Fibroblast of skin of back (primary cell): ENCODE measurements at regions not wholly inside any gene's neighbourhood (a gene's known extent, or its start where the extent isn't known, plus 50 kb on each side); places are given as distances from the start of the nearest gene placed in this dataset.
"Not testable (repeated sequence)": the region's sequence is repeated elsewhere in the genome, so short reads cannot be mapped to it uniquely, and the experiment has no call there.

Source experiments
- DNase-seq: peaks from one replicate; pipeline ENCODE4 v3.0.0-alpha.2; 2013

DNA sequence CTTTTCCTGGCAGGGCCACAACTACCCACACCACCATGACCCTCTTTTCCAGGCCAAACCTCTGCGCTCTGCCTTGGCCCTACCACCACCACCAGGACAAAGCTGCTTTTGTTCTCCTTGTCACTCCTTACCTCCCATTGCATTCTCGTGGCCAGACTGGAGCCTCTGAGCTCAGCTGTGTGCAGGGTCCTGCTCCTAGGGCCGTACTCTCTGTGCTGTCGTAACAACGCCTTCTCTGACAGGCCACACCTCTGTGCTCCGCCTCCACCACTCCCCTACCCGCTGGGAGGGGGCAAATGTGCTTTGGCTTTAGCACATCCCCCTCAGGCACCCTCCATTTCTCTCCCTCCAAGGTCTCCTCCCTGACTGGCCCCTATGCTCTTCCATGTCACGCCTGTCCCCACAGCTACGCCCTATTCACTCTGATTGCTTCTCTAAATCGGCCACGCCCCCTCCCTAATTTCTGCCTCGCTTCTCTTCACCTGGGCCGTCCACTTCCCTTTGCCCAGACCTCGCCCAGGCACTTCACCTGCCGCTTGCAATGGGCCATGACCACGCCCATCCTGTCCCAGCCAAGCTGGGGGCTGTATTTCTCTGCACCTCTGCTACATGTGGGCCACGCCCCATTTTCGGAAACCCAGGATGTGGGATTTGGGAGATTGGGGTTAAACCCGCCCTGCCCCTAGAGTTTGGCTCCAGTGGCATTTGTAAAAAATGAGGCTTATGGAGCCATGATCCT lies 472.3 kb downstream of the KLF12 start:
- DNase-seq: no peak

DNA sequence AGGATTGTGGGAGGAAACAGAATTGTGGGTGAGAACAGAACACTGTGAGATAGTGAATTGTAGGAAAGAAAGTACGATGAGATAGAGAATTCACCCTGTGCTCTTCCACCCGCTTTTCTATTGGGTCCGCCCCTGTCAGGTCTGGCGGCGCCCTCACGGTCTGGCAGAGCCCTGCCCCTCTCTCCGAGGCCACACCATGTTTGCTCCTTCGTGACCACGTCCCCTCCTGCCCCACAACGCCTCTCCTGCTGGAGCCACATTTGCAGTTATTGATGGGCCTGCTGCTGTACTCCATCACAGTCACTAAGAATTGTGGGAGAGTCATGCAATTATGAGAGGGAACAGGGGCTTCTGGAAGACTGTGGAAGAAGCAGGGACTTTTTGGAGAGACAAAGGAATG lies 473.1 kb downstream of the KLF12 start:
- no peak for DNase-seq

DNA sequence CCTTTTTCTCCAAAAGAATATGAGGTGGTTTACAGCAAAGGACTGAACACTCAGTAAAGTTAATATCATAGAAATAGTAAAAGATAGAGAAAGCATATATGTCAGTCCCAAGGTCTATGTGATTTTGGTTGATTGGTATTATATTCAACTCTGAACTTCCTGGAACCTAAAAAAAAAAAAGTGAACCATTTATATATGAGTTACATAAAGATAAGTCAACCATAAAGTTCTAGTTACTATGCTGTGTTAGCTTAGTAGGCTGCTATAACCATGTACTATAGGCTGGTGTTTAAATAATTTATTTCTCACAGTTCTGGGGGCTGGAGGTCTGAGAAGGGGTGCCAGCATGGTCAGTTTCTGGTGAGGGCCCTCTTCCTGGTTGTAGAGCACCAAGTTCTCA lies 475.6 kb downstream of the KLF12 start:
- no peak for DNase-seq

DNA sequence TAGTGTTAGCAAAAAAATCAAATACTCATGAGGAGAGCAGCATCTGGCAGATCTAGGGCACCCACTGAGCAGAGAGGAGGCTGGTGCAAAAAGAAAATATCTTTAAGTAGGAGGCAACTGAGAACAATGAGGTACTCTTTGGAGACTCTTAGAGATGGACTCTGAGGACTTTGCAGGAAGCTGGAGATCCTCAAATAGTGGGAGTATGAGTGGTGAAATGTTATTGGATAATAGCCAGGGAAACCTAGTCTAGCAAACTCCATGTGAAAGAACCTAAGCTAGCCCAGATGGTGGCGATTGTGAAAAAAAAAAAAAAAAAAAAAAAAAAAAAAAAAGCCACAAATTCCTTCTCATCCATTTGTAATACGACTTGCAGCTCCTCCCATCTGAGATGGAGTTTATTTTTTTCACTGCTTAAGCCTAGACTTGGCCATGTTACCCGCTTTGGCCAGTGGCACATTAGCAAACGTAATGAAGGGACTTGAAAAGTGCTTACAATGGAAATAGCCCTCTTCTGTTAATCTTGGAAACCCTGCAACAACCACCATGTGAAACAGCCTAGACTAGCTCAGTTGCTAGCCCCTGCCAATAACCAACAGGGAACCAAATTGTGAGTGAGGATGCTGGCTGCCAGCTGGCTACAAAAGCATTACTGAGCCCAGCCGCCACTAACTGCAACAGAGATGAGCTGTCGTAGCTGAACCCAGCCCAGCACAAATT lies 476.2 kb downstream of the KLF12 start:
- DNase-seq: peak; percentile 25

DNA sequence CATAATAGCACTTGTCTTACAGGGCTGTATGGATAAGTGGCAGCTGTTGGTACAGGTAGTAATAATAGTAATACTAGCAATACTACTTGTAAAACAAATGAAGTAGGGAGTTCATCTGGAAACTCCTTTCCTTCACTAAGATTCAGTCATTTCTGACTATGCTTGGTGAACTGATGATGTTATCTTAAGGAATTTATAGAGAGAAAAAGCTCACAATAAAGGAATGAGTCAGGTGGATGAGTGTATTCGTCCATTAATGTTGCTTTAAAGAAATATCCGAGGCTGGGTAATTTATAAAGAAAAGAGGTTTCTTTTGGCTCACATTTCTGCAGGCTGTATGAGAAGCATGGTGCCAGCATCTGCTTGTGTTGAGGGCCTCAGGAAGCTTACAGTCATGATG lies 477.3 kb downstream of the KLF12 start:
- DNase-seq: peak; percentile 30

DNA sequence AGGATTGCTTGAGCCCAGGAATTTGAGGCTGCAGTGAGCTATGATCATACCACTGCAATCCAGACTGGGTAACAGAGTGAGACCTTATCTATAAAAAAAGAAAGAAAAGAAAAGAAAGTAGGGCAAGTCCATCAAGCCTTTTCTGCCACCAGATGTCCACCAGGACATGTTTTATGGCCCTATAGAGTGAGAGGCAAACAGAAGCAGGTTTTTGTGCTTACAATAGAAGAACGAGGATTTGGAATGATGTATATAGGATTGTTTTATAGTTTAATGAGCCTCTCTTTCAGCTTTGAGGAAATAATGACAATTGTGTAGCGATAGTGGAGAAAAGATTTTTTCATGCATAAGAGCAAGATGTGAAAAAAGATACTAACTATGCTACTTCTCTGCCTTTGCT lies 480.5 kb downstream of the KLF12 start:
- no peak for DNase-seq

DNA sequence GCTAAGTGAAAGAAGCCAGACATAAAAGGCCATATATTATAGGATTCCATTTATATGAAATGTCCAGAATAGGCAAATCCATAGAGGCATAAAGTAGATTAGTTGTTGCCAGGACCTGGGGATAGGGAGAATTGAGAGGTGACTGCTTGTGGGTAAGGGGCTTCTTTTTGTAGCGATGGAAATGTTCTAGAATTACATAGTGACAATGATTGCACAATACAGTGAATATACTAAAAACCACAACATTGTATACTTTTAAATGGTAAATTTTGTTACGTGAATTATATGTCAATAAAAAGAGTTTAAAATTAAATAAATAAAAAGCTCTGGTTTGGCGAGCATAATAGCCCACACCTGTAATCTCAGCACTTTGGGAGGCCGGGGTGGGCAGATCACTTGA lies 486.8 kb downstream of the KLF12 start:
- no peak for DNase-seq

DNA sequence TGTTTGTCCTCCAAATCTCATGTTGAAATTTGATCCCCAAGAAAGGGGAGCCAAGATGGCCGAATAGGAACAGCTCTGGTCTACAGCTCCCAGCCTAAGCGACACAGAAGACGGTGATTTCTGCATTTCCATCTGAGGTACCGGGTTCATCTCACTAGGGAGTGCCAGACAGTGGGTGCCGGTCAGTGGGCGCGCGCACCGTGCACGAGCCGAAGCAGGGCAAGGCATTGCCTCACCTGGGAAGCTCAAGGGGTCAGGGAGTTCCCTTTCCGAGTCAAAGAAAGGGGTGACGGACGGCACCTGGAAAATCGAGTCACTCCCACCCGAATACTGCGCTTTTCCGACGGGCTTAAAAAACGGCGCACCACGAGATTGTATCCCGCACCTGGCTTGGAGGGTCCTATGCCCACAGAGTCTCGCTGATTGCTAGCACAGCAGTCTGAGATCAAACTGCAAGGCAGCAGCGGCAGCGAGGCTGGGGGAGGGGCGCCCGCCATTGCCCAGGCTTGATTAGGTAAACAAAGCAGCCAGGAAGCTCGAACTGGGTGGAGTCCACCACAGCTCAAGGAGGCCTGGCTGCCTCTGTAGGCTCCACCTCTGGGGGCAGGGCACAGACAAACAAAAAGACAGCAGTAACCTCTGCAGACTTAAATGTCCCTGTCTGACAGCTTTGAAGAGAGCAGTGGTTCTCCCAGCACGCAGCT lies 493.6 kb downstream of the KLF12 start:
- DNase-seq: not testable (repeated sequence)

DNA sequence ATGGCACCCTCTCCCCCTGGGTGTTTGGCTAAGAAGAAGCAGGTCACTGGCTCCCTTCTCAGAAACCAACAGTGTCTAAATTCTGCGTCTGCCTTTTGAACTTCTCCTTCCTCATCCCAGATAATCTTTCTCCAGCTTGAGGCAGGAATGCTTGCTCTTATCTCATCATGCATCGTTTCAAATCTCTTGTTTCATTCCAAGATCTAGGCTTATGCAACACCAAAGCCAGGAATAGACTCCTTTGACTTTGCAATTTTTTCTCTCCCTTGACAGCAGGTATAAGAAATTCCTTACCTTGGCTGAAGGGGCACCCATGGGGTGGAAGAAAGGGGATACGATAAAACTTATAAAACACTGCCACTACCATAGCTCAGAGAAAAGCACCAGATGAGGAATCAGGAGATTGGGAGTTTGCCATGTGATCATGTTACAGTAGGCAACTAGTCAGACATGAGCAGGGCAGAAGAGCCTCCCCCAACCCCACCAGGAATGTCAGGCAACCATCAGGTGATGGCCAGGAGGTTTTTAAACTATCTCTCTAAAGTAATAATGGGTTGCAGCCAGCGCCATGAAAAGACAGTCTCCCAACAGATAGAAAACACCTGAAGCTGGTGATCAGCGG lies 498.9 kb downstream of the KLF12 start:
- no peak for DNase-seq

DNA sequence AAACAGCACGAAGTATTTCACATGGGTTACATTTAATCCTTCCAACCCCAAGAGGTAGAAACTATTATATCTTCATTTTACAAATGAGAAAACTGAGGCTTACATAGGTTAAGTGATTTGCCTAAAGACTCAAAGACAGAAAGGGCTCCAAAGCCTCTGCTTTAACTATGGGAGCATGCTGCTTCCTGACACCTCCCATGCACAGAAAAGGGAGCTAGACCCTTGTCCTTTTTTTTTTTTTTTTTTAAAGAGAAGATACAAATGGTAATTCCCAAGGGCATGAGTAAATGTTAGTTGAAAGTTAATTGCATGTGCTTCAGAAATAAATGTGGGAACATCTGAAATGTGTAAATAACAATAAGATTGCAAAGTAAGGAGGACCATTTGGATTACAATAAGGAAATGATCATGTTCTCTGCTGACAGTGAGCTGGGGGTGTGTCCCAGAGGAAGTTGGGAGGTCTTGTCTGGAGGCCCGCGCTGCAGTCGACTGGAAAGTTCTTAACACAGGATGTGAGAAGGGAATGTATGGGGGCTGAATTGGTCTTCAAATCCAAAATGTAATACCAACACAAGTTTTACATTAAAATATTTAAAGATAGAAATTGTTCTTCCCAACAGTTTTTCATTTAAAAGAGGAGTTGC lies 500.3 kb downstream of the KLF12 start:
- no peak for DNase-seq

DNA sequence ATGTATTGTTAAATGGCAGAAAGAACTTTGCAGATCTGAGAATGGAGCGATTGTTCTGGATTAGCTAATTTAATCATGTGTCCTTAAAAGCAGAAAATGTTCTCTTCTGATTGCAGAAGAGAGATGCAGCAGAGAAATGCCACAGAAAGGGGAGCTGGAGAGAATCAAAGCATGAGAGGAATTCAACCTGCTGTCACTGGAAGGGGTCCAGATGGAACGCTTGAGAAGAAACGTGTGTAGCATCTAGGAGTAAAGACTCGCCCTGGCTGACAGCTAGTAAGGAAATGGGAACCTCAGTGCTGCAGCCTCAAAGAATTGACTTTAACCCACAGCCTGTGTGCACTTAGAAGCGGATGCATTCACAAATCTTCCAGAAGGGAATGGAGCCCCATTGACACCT lies 502.8 kb downstream of the KLF12 start:
- DNase-seq: no peak

DNA sequence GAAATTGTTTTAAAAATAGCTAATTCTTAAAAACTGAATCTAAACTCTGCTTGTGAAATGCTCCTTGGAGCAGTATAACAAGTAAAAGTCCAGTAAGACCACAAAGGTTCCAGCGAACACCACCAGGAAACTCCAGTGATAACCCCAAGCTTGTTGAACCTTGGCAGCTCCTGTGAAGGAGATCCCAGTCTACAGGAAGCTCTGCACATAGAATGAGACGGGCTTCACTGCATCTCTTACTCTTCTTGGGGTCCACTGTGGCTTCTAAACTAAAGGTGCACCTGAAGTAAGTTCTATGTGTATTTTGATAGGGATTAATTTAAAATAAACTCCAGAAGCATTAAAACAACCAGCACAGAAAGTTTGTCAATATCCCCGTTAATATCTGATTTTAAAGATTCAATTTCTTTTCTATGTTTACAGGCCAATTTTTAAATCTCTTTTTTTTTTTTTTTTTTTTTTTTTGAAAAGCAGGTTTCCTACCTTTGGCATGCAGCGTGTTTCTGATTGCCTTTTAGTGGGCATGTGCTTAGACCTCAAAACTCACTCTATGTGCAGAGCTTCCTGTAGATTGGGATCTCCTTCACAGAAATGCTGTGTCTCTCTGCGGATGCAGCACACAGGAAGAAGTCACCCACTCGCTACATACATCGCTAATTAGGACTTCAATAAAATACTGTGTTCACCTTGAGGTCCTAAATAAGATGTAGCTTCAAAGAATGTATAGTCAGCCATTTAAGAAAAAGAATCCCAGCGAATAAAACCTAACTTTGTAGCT lies 508.5 kb downstream of the KLF12 start:
- DNase-seq: no peak

DNA sequence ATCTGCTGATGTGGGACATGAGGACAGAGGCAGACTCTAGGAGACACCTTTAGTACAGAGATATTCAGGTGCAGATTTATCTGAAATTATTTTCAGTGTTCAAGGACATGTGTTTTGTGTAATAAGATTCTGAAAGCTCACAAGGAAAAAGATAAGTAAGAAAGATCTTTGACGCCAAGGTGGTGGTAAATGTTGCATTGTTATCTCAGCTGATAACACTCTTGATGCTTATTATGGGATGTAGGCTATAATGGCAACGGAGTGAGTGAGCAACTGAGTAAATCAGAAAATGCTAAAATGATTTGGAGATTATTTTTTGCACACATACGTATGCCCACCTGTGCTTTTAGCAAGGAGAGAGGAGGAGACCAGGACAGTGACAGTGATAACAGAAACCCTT lies 510.9 kb downstream of the KLF12 start:
- DNase-seq: no peak

DNA sequence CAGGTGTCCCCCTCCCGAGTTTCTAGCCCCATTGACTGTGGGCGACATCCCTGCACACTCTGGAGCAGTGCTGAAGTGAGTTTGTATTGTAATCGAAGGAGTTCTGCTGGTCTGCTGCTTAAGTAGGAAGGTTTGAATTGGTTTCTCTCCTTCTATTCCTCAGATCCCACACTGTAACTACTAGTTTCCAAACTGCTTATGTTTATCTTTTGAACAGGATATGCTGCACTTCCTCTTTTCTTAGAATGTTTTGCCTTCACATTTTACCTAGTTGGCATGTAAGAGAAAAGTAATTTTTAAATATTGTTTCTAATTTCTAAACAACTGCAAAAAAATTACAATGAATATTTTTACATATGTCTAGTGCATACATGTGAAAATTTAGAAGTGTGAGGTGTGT lies 511.8 kb downstream of the KLF12 start:
- no peak for DNase-seq

DNA sequence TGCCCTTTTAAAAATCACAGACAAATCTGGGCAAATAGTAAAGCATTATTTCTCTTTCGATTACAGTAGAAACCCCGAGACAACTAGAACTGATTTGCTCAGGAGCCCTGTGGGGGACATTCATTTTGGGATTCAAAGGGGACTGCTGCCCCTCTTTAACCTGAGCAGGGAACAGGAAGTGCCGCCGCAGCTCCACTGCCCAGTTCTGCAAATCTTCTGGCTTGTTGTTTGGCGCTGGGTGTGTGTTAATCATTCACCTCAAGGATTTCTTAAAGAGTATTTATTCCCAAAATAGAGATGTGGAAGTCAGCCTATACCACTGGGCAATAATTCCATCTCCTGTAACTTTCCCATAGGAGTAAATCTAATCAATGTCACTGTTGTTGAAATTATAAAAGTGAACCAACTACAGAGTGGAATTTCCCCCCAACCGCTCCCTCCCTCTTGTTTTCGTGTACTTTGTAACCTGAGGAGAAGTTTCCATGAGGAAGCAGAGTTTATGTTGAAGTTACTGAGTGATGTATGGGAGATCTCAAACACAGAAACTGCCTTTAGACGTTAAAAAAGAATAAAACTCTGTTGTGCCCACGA lies 515.8 kb downstream of the KLF12 start:
- no peak for DNase-seq

DNA sequence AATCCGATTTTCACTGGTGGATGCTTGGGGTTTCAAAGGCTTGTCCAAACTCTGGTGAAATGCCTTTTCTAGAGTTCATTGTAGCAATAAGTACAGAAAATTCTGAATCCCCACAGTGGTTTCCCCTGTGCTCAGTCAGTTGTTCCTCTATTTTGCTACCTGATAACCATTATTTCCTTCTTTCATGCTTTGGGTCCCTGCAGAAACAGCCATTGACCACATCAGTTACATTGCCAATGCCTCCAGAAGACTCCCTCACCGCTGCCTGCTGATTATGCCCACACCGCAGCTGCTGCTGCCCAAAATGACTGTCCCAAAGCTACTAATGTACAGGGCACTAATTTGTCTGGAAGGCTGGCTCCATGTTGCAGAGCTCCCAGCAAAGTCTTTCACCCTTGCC lies 517.3 kb downstream of the KLF12 start:
- DNase-seq: no peak

DNA sequence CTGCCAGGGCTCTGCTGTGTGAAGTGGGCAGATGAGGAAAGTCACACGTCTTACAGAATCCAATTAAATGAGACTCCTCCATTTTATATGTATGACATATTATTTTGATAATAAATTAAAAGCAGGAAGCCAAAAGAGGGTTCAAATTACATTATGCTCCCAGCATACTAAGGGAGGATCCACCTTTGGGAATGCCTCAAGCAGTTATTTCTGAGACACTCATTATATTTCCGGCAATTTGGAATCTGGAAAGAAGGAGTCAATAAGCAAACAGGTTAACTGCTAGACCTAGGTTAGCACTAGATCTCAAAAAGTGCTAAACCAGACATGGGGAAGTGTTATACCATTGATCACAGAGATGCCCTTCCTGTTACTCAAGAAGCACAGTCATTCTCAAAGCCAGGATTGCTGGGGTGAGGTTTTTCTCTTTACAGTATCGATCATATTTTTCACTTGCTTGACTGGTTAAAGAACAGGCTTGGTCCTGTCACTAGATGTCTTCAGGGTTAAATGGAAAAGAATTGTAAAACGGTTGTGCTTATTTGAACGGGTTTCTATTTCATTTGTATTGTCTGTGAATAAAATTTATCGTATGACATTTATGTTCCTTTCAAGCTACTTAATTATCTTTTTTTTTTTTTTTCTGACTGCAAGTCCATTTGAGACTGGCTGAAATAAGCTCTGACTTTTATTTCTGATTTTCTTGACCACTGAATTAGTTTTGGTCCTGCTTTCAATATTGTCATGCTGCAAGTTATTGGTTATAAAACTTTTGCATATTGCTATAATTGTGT lies 523.2 kb downstream of the KLF12 start:
- DNase-seq: no peak

DNA sequence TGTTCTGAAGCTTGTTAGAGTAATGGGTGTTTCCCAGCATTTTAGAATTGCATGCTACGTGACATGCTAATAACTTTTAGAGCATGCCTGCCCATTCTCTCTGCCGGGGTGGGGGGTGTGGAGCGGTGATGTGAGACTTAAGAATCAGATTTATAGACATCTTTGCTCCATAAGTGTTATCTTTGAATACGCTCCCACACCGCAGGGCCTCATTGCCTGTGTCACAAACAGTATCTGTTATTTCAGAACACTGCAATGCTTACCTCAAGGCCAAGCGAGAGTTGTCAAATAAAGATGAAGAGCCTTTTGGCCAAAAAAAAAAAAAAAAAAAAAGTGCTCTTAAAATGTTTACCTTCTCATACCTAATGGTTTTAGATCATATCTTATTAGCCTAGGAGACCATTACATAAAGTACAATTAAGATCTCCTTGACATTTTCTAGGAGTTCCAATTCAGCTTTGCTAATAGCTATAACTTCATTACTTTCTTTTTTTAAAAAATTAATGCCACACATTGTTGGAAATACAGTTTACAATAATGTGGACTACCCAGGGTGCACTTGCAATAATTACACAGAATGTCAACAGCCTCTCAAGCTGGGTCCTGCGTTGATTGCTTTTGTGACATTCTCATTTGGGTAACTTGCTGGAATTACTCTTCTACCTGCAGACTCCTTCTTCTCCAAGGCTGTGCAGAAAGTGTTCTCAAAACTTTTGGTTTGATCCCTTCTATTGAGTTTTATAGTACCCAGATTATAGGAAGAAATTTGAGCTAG lies 525.3 kb downstream of the KLF12 start:
- no peak for DNase-seq

DNA sequence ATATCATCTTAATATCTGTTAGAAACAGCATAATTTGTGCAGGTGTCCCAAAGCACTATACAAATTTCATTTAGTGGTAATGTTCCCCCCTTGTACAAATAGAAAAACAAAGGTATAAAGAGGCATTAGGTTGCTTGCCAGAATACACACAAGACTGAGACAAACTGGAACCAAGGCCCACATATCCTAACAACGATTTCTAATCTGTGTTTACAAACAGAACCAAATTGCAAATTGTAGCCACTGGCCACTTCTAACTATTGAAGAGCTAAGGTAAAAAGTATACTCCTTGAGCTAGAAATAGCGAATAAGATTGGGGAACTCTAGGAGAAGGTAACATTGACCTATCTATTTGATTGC lies 526.1 kb downstream of the KLF12 start:
- no peak for DNase-seq
